ENCODE measurements at regions not wholly inside any gene's neighbourhood (a gene's known extent, or its start where the extent isn't known, plus 50 kb on each side); places are given as distances from the start of the nearest gene placed in this dataset.

DNA sequence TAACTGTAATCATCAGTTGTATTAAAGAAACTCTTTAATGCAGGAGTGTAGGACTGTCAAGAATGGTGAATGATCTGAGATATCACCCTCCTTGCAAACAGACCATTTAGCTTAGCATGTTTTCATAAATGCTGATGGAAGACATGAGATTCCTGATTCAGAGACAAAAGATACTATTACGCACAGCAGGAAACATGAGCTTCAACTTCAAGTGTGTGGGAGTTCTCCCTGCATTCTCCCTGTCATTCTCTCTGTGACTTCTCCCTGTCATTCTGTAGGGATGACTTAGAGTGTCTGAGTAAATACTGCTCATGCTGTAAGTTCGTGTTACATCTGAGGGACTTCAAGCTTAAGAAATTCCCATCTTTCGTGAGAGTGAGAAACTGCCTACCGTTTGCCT is 866.0 kb upstream of the PRKX start (continued):
- TF ChIP-seq, protein P1, sequence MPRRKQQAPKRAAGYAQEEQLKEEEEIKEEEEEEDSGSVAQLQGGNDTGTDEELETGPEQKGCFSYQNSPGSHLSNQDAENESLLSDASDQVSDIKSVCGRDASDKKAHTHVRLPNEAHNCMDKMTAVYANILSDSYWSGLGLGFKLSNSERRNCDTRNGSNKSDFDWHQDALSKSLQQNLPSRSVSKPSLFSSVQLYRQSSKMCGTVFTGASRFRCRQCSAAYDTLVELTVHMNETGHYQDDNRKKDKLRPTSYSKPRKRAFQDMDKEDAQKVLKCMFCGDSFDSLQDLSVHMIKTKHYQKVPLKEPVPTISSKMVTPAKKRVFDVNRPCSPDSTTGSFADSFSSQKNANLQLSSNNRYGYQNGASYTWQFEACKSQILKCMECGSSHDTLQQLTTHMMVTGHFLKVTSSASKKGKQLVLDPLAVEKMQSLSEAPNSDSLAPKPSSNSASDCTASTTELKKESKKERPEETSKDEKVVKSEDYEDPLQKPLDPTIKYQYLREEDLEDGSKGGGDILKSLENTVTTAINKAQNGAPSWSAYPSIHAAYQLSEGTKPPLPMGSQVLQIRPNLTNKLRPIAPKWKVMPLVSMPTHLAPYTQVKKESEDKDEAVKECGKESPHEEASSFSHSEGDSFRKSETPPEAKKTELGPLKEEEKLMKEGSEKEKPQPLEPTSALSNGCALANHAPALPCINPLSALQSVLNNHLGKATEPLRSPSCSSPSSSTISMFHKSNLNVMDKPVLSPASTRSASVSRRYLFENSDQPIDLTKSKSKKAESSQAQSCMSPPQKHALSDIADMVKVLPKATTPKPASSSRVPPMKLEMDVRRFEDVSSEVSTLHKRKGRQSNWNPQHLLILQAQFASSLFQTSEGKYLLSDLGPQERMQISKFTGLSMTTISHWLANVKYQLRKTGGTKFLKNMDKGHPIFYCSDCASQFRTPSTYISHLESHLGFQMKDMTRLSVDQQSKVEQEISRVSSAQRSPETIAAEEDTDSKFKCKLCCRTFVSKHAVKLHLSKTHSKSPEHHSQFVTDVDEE (CRISPR knock-in tag; IDR thresholded peaks at IDR 0.05), result no peak
- TF ChIP-seq RARB (CRISPR knock-in tag; IDR thresholded peaks at IDR 0.05), result no peak

DNA sequence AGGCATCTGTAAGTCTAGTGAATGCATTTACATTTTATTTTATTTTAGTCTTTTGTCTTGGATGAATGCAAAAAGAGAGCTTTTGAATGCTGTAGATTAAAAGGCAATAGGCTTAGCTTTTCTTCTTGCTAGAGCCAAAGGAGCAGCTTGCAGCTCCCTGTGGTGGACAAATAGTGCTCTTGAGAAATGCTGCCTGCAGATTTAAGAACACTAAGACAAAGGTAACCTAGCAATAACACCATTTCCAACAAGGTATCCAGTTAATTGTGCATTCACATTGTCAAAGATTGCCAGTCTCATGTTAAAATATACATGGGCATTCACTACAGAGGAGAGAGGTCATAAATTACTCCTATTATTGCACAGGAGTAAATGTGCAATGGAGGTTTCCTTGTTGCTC is 859.2 kb upstream of the PRKX start:
- no peak for ATAC-seq
- TF ChIP-seq GLIS3 (CRISPR knock-in tag; IDR thresholded peaks at IDR 0.05), result no peak
- no peak for TF ChIP-seq ZNF70 (CRISPR knock-in tag; IDR thresholded peaks at IDR 0.05)
- TF ChIP-seq TCF4 (CRISPR knock-in tag; IDR thresholded peaks at IDR 0.05; ENCODE audit: borderline replicate concordance), result no peak
- no peak for TF ChIP-seq RARB (CRISPR knock-in tag; IDR thresholded peaks at IDR 0.05)
- TF ChIP-seq ZNF8 (CRISPR knock-in tag; IDR thresholded peaks at IDR 0.05), result no peak
- TF ChIP-seq ISL1 (CRISPR knock-in tag; IDR thresholded peaks at IDR 0.05), result no peak
- no peak for TF ChIP-seq TOX (CRISPR knock-in tag; IDR thresholded peaks at IDR 0.05; ENCODE audit: borderline replicate concordance)
- TF ChIP-seq, protein P2, sequence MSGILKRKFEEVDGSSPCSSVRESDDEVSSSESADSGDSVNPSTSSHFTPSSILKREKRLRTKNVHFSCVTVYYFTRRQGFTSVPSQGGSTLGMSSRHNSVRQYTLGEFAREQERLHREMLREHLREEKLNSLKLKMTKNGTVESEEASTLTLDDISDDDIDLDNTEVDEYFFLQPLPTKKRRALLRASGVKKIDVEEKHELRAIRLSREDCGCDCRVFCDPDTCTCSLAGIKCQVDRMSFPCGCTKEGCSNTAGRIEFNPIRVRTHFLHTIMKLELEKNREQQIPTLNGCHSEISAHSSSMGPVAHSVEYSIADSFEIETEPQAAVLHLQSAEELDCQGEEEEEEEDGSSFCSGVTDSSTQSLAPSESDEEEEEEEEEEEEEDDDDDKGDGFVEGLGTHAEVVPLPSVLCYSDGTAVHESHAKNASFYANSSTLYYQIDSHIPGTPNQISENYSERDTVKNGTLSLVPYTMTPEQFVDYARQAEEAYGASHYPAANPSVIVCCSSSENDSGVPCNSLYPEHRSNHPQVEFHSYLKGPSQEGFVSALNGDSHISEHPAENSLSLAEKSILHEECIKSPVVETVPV (CRISPR knock-in tag; IDR thresholded peaks at IDR 0.05), result no peak

DNA sequence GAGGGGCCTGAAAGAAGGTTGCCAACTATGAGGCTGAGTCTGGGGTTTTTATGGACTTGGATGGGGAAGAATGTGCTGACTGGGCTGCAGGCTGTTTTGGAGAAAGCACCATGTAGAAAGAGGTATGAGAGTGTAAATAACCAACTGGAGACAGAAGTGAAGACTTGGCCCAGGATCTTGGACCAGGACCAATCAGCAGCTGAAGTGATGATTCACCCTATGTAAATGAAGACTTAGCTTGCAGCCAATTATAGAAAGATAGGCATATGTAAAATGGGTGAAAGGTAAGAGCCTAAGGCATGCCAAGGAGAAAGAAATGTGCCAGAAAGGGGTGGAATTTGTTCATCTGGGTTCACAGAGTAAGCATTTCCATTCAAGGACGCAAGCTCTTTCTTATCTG is 856.7 kb upstream of the PRKX start:
- no peak for TF ChIP-seq PPARA (CRISPR knock-in tag; IDR thresholded peaks at IDR 0.05; ENCODE audit: borderline replicate concordance)
- TF ChIP-seq, protein P1 (CRISPR knock-in tag; IDR thresholded peaks at IDR 0.05), result no peak
- no peak for ATAC-seq

DNA sequence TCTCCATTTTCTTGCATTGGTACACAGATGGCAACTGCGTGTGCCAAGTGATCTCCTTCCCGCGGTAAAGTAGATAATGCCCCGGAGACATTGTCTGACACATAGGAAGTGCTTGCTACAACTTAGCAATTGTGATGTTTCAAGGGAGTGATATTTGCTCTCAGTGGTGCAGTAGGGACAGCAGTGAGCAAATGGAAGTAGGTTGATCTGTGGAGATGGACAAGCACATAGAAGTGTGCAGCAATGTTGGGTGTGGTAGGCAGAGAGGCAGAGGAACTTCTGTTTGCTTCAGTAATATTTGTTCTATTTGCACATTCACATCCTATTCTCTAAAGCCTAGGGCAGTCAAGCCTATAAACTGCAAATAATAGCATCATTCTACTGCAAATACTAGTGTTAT is 846.7 kb upstream of the PRKX start:
- no peak for ATAC-seq
- TF ChIP-seq, protein P2 (CRISPR knock-in tag; IDR thresholded peaks at IDR 0.05), result no peak
- TF ChIP-seq, protein P3, sequence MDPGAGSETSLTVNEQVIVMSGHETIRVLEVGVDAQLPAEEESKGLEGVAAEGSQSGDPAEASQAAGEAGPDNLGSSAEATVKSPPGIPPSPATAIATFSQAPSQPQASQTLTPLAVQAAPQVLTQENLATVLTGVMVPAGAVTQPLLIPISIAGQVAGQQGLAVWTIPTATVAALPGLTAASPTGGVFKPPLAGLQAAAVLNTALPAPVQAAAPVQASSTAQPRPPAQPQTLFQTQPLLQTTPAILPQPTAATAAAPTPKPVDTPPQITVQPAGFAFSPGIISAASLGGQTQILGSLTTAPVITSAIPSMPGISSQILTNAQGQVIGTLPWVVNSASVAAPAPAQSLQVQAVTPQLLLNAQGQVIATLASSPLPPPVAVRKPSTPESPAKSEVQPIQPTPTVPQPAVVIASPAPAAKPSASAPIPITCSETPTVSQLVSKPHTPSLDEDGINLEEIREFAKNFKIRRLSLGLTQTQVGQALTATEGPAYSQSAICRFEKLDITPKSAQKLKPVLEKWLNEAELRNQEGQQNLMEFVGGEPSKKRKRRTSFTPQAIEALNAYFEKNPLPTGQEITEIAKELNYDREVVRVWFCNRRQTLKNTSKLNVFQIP (CRISPR knock-in tag; IDR thresholded peaks at IDR 0.05; ENCODE audit: borderline replicate concordance, low read depth), result no peak
- TF ChIP-seq, protein P4, sequence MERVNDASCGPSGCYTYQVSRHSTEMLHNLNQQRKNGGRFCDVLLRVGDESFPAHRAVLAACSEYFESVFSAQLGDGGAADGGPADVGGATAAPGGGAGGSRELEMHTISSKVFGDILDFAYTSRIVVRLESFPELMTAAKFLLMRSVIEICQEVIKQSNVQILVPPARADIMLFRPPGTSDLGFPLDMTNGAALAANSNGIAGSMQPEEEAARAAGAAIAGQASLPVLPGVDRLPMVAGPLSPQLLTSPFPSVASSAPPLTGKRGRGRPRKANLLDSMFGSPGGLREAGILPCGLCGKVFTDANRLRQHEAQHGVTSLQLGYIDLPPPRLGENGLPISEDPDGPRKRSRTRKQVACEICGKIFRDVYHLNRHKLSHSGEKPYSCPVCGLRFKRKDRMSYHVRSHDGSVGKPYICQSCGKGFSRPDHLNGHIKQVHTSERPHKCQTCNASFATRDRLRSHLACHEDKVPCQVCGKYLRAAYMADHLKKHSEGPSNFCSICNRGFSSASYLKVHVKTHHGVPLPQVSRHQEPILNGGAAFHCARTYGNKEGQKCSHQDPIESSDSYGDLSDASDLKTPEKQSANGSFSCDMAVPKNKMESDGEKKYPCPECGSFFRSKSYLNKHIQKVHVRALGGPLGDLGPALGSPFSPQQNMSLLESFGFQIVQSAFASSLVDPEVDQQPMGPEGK (CRISPR knock-in tag; IDR thresholded peaks at IDR 0.05; ENCODE audit: borderline replicate concordance), result no peak
- TF ChIP-seq TCF4 (CRISPR knock-in tag; IDR thresholded peaks at IDR 0.05; ENCODE audit: borderline replicate concordance) (no peak), ARNTL (CRISPR knock-in tag; IDR thresholded peaks at IDR 0.05; ENCODE audit: borderline replicate concordance, low read depth) (no peak), ZNF70 (CRISPR knock-in tag; IDR thresholded peaks at IDR 0.05) (no peak), ZC3H10 (CRISPR knock-in tag; IDR thresholded peaks at IDR 0.05) (no peak), GLIS3 (CRISPR knock-in tag; IDR thresholded peaks at IDR 0.05) (no peak), ZFP3 (CRISPR knock-in tag; IDR thresholded peaks at IDR 0.05) (no peak)
- TF ChIP-seq, protein P1 (CRISPR knock-in tag; IDR thresholded peaks at IDR 0.05), result no peak
